Left ventricle myocardium inferior (tissue), 1 donor: ENCODE measurements at regions not wholly inside any gene's neighbourhood (a gene's known extent, or its start where the extent isn't known, plus 50 kb on each side); places are given as distances from the start of the nearest gene placed in this dataset.

ENCODE experiments used
- DNase-seq: peaks from one replicate; pipeline ENCODE4 v3.0.0-alpha.2; 2020
- H3K27ac ChIP-seq: fragments of 200-600 bp; replicated peaks from 2 replicates; pipeline ENCODE4 v1.8.0; 2021
- H3K27me3 ChIP-seq: fragments of 200-600 bp; 2 replicates; pipeline ENCODE4 v1.8.0; 2021; ENCODE audit warnings: low read depth
- H3K36me3 ChIP-seq: fragments of 200-600 bp; 2 replicates; pipeline ENCODE4 v1.8.0; 2021
- H3K4me1 ChIP-seq: fragments of 200-600 bp; 2 replicates; pipeline ENCODE4 v1.8.0; 2021
- H3K4me3 ChIP-seq: fragments of 200-600 bp; 2 replicates; pipeline ENCODE4 v1.8.0; 2021; ENCODE audit warnings: mild to moderate bottlenecking, moderate library complexity
- H3K9me3 ChIP-seq: fragments of 200-600 bp; replicated peaks from 2 replicates; pipeline ENCODE4 v1.8.0; 2021
- intact Hi-C: fragments of 100-400 bp; cut with micrococcal nuclease; formaldehyde crosslinking; loops from one replicate; pipeline ENCODE4 v1.11.0; 2022
- TF ChIP-seq, protein P1 (sequence below): fragments of 200-600 bp; IDR thresholded peaks from 2 replicates; pipeline ENCODE4 v1.8.0; 2021; ENCODE audit warnings: antibody characterized with exemption, mild to moderate bottlenecking, borderline replicate concordance
- donor health status: DM: no; HTN: yes; CAD: no; lungs with severe emphysema.

DNA sequence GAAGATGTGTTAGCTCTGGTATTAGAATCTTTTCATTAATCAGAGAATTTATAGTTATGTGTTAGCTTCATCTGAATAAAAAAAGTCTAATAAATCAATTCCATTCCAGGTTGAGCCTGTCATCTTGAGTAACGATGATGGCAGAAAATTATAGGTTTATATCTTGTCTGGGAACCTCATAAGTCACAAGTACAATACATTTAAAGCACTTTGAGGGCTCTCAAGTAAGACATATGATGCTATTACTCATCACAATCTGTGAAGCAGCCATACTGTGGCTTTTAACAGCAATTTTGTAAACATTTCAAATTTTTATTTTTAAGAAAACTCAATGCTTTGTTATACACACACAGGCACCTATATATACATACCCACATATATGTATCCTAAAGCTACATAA, 484.1 kb upstream of the VRK2 start:
- Histone ChIP-seq H3K36me3 (no peaks in the 10 kb centered on the region), H3K27ac (no peak overlapping the region), H3K9me3 (no peaks in the 10 kb centered on the region), H3K4me1 (no peaks in the 10 kb centered on the region), H3K27me3 (no peaks in the 10 kb centered on the region), H3K4me3 (no peak overlapping the region)
- no peak for DNase-seq
- TF ChIP-seq, protein P1, sequence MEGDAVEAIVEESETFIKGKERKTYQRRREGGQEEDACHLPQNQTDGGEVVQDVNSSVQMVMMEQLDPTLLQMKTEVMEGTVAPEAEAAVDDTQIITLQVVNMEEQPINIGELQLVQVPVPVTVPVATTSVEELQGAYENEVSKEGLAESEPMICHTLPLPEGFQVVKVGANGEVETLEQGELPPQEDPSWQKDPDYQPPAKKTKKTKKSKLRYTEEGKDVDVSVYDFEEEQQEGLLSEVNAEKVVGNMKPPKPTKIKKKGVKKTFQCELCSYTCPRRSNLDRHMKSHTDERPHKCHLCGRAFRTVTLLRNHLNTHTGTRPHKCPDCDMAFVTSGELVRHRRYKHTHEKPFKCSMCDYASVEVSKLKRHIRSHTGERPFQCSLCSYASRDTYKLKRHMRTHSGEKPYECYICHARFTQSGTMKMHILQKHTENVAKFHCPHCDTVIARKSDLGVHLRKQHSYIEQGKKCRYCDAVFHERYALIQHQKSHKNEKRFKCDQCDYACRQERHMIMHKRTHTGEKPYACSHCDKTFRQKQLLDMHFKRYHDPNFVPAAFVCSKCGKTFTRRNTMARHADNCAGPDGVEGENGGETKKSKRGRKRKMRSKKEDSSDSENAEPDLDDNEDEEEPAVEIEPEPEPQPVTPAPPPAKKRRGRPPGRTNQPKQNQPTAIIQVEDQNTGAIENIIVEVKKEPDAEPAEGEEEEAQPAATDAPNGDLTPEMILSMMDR: no peak
- intact Hi-C loops: no loop called here

DNA sequence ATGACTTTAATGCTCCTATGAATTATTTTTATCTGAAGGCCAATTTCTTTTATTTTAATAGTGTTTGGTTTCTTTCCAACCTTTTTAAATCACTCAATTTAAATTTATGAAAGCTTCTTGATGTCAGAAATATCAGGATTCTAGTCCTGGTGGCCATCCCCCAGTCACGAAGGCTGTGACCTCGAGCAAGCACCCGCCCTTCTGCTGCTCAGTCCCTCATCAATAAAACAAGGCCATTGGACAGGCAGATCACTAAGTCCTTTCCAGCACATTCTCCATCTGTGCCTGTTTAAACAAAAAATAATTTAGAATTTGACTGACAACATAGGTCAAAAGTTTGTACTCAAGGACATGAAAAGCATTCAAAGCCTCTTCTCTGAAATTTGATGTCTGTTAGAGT, 483.6 kb upstream of the VRK2 start:
- TF ChIP-seq, protein P1: no peak
- Histone ChIP-seq H3K9me3 (no peaks in the 10 kb centered on the region), H3K4me1 (no peaks in the 10 kb centered on the region), H3K4me3 (no peak overlapping the region), H3K27ac (no peak overlapping the region), H3K27me3 (no peaks in the 10 kb centered on the region), H3K36me3 (no peaks in the 10 kb centered on the region)
- no peak for DNase-seq
- intact Hi-C loops: no loop called here

DNA sequence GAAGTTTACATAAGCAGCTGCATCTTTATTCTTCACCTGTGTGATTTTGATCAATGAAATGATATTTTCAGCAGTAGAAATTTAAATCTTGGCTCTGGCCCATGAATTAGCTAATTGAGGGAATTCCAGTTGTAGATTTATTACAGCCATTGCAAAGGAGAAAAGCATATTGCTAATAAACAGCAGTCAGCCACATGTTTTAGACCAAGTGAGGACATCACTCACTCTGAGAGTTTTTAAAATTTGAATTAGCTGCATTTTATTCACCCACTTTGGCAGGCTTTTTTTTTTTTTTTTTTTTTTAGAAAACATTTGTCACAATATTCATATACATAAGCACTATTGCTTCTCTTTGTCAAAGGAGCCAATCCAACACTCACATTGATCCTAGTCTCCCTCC, 479.4 kb upstream of the VRK2 start:
- Histone ChIP-seq H3K9me3 (no peaks in the 10 kb centered on the region), H3K27me3 (no peaks in the 10 kb centered on the region), H3K36me3 (no peaks in the 10 kb centered on the region), H3K27ac (no peak overlapping the region), H3K4me3 (no peak overlapping the region), H3K4me1 (no peaks in the 10 kb centered on the region)
- DNase-seq: no peak
- TF ChIP-seq, protein P1: no peak
- intact Hi-C loops: no loop called here

DNA sequence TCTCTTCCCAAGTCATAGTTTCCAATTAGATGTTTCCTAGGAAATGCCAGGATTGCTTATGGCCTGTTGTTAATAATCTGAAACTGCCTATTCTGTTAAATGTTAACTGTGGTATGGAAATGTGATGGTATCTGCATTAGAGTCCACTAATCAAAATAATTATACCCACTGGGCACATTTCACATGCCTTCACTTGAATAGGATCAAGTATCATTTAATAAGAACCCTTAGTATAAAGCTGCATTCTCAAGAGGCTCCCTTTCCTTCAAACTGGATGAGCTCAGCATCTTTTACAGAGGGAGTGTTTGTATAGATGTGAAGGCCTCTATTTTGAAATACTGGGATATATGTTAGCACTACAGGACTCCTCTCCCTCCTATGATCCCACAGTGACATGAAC, 477.2 kb upstream of the VRK2 start:
- Histone ChIP-seq H3K4me1 (no peaks in the 10 kb centered on the region), H3K4me3 (no peak overlapping the region), H3K27ac (no peak overlapping the region), H3K27me3 (no peaks in the 10 kb centered on the region), H3K9me3 (no peaks in the 10 kb centered on the region), H3K36me3 (no peaks in the 10 kb centered on the region)
- TF ChIP-seq, protein P1: no peak
- intact Hi-C loops: no loop called here
- no peak for DNase-seq

DNA sequence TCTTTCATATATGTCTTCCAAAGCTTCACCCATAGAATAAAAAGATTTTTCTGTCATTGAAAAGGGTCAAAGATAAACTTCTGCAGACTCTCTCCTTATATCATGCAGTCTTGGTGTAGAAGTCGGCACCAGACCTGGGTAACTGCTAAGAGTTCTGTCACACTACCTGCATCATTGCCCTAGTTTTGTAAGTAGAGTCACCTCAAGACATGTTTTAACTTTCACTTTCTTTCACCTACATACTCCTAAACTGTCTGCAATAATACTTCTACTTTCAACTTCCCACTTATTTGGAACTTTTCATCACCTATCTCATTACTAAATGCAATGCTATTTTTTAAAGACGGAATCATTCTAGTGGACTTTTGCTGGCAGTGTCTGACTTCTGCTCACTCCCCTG, 475.6 kb upstream of the VRK2 start:
- H3K36me3 ChIP-seq: no peaks in the 10 kb centered on the region
- no peaks in the 10 kb centered on the region for H3K4me1 ChIP-seq
- DNase-seq: no peak
- TF ChIP-seq, protein P1: no peak
- no peak overlapping the region for H3K27ac ChIP-seq
- no peaks in the 10 kb centered on the region for H3K9me3 ChIP-seq
- H3K4me3 ChIP-seq: no peak overlapping the region
- intact Hi-C loops: no loop called here
- H3K27me3 ChIP-seq: no peaks in the 10 kb centered on the region
